A673 (cell line): ENCODE measurements at regions not wholly inside any gene's neighbourhood (a gene's known extent, or its start where the extent isn't known, plus 50 kb on each side); places are given as distances from the start of the nearest gene placed in this dataset.

ENCODE experiments used
- BruUV-seq: library from RNA; stranded (reverse); fragments of 400-500 nt; replicated peaks from 2 replicates; lab custom pipeline; 2021; lab: Mats Ljungman, UMichigan
- CTCF ChIA-PET: fragments of 300-600 bp; sonication (Branson Sonifier 250); formaldehyde crosslinking; loops from one replicate; lab custom pipeline; 2022; ENCODE audit warnings: antibody characterized with exemption; lab: Charles Lee
- POLR2A ChIA-PET: fragments of 300-600 bp; sonication (Branson Sonifier 250); formaldehyde crosslinking; loops from one replicate; lab custom pipeline; 2022; ENCODE audit warnings: antibody characterized with exemption; ENCODE audit not compliant: low non-redundant PET; lab: Charles Lee
- DNase-seq: peaks from one replicate; pipeline ENCODE4 v3.0.0-alpha.2; 2015; ENCODE audit warnings: low spot score
- H3K27ac ChIP-seq: fragments of 200-600 bp; sonication (generic); 2 replicates; pipeline ENCODE4 v1.5.1; 2016; ENCODE audit warnings: mixed run types, low read depth, mild to moderate bottlenecking, mixed read lengths, antibody characterized with exemption, low read length; ENCODE audit not compliant: poor library complexity, severe bottlenecking
- H3K27me3 ChIP-seq: fragments of 200-600 bp; sonication (generic); replicated peaks from 2 replicates; pipeline ENCODE4 v1.6.1; 2017; ENCODE audit warnings: mixed run types, low read depth, mild to moderate bottlenecking, mixed read lengths, antibody characterized with exemption, low read length; ENCODE audit not compliant: insufficient read depth, poor library complexity
- H3K36me3 ChIP-seq: fragments of 200-600 bp; sonication (generic); 2 replicates; pipeline ENCODE4 v1.6.1; 2016; ENCODE audit warnings: mixed run types, mild to moderate bottlenecking, mixed read lengths, antibody characterized with exemption, low read length; ENCODE audit not compliant: insufficient read depth, poor library complexity, severe bottlenecking
- H3K4me1 ChIP-seq: fragments of 200-600 bp; sonication (generic); 2 replicates; pipeline ENCODE4 v1.6.1; 2017; ENCODE audit warnings: mixed run types, mild to moderate bottlenecking, mixed read lengths, antibody characterized with exemption, low read length; ENCODE audit not compliant: insufficient read depth, poor library complexity, severe bottlenecking
- H3K4me3 ChIP-seq: fragments of 200-600 bp; sonication (generic); 2 replicates; pipeline ENCODE4 v1.5.1; 2016; ENCODE audit warnings: low read depth, mixed run types, mild to moderate bottlenecking, mixed read lengths, low read length; ENCODE audit not compliant: poor library complexity, severe bottlenecking
- H3K9me3 ChIP-seq: fragments of 200-600 bp; sonication (generic); 2 replicates; pipeline ENCODE4 v1.6.1; 2016; ENCODE audit warnings: mixed run types, low read depth, mild to moderate bottlenecking, mixed read lengths, antibody characterized with exemption, low read length; ENCODE audit not compliant: poor library complexity, severe bottlenecking
- CTCF ChIP-seq: fragments of 300-800, 200-600 bp; sonication (generic); conservative IDR thresholded peaks from 2 replicates; pipeline ENCODE4 v1.5.1; 2017; ENCODE audit warnings: low read depth, mild to moderate bottlenecking, antibody characterized with exemption, low read length, moderate library complexity, mixed read lengths
- EZH2 ChIP-seq: fragments of 200-600 bp; sonication (generic); IDR thresholded peaks from 2 replicates; pipeline ENCODE4 v1.6.1; 2017; ENCODE audit warnings: borderline replicate concordance, low read depth, mild to moderate bottlenecking, mixed read lengths, antibody characterized with exemption, low read length; ENCODE audit not compliant: poor library complexity, severe bottlenecking
- intact Hi-C: fragments of 100-400 bp; cut with micrococcal nuclease; formaldehyde crosslinking; loops from one replicate; pipeline ENCODE4 v1.10.0; 2022; ENCODE audit not compliant: unreplicated experiment

- no TSS peak for BruUV-seq
- Histone ChIP-seq H3K36me3 (no peaks in the 10 kb centered on the region), H3K27me3 (no peaks in the 10 kb centered on the region), H3K27ac (no peak overlapping the region), H3K4me3 (no peak overlapping the region), H3K9me3 (no peaks in the 10 kb centered on the region), H3K4me1 (no peaks in the 10 kb centered on the region)
- no peak for TF ChIP-seq EZH2
- no peak for TF ChIP-seq CTCF
- CTCF ChIA-PET = no interaction called here
- intact Hi-C loops = no loop called here
- POLR2A ChIA-PET = no interaction called here
- DNase-seq = no peak
Observed at GRCh38 chrX:45400027-45400779, 199.5 kb upstream of the DIPK2B start.

- DNase-seq = no peak
- Histone ChIP-seq H3K27ac (no peak overlapping the region), H3K9me3 (peaks cover 5% of the 10 kb centered on the region), H3K4me3 (no peak overlapping the region), H3K27me3 (no peaks in the 10 kb centered on the region), H3K4me1 (no peaks in the 10 kb centered on the region), H3K36me3 (no peaks in the 10 kb centered on the region)
- no TSS peak for BruUV-seq
- ChIA-PET CTCF (no interaction called here), POLR2A (no interaction called here)
- TF ChIP-seq CTCF (no peak), EZH2 (no peak)
- intact Hi-C loops = no loop called here
Observed at GRCh38 chrX:45385757-45386156, 185.1 kb upstream of the DIPK2B start.

GRCh38 chrX:45381841-45382240 lies 181.2 kb upstream of the DIPK2B start:
- Histone ChIP-seq H3K27ac (no peak overlapping the region), H3K36me3 (no peaks in the 10 kb centered on the region), H3K27me3 (no peaks in the 10 kb centered on the region), H3K9me3 (no peaks in the 10 kb centered on the region), H3K4me3 (no peak overlapping the region), H3K4me1 (no peaks in the 10 kb centered on the region)
- intact Hi-C loops = no loop called here
- no TSS peak for BruUV-seq
- TF ChIP-seq CTCF (no peak), EZH2 (no peak)
- DNase-seq = no peak
- CTCF ChIA-PET = no interaction called here
- POLR2A ChIA-PET = no interaction called here
